AG20443 (cell line): ENCODE measurements at regions not wholly inside any gene's neighbourhood (a gene's known extent, or its start where the extent isn't known, plus 50 kb on each side); places are given as distances from the start of the nearest gene placed in this dataset.
"Not testable (repeated sequence)": the region's sequence is repeated elsewhere in the genome, so short reads cannot be mapped to it uniquely, and the experiment has no call there.

Experiments used
- DNase-seq: peaks from one replicate; pipeline ENCODE4 v3.0.0; 2012; ENCODE audit warnings: low spot score, mixed read lengths

DNA sequence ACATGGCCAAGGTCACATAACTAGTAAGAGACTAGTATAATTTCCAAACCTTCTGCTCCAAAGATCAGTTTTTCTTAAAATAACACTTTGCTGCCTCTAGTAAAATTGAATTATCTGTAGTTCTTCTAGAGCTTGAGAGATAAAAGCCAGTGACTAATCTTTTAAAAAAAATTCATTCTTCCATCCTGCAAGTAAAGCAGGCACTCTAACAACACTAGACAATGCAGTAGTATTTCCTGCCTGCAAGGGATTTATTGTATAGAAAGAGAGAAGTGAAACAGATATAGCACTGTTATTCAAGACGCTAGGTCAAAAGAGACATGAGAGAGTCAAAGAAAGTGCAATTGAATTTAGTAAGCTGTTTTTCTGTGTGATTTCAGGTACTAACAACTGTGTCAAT is 159.5 kb upstream of the TBC1D5 start:
- no peak for DNase-seq

DNA sequence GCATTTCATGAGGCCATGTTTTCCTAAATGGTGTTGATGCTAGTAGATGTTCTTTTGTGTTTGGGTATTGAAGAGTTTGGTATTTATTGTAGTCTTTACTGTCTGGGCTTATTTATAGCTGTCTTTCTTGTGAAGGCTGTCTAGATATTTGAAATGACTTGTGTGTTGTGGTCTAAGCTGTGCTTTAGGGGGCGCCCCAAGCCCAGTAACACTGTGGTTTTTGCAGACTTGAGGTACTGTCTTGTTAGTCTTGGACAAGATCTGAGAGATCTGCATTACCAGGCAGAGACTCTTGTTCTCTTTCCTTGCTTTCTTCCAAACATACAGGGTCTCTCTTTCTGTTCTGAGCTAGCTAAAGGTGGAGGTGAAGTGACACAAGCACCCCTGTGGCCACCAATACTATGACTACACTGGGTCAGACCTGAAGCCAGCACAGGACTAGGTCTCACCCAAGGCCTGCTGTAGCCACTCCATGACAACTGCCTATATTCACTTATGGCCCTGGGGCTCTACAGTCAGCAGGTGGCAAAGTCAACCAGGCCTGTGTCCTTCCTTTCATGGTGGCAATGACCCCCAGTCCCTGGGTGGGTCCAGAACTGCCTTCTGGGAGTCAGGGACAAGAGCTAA is 152.1 kb upstream of the TBC1D5 start:
- DNase-seq = no peak

- peak; percentile 19 for DNase-seq
These were observed 148.9 kb upstream of the TBC1D5 start for GRCh38 chr3:17891139-17891856.

GRCh38 chr3:17885986-17886385 is 143.6 kb upstream of the TBC1D5 start:
- no peak for DNase-seq

DNA sequence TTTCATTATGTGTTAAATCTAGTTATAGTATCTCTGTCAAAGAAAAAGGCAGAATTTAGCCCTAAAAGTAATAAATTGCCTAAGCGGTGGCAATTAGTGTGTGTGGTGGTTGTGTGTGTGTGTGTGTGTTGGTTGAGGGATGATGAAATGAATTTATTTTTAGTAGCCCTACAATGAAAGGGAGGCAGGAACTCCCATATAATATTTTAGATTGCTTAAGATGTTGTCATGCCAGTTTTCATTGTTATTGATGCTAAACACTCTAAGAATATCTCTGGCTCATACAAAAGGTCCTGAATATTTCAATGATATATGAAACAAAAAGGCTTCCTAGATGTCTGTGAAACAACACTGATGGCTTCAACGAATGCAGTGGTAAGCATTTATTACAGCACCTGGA is 140.6 kb upstream of the TBC1D5 start:
- DNase-seq = no peak

- no peak for DNase-seq
These were observed 134.9 kb upstream of the TBC1D5 start for GRCh38 chr3:17877299-17877698.

DNA sequence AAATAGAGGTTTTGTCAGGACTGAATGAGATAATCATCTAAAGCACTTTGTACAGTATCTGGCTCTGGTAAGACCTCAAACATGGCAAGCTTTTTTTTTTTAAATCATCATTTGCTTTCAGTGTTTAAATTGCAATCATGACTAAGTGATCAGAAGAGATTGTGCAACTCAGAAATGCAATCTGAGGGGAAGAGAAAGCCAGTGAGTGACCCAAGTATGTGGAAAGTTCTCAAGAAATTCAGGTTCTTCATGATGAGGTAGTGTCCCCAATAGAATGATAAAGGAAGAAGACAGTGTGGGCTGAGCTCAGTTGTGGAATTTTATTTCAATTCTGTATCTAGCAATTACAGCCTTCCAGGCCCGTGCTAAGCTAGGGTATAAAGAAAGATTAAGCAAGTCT is 132.2 kb upstream of the TBC1D5 start:
- no peak for DNase-seq

DNA sequence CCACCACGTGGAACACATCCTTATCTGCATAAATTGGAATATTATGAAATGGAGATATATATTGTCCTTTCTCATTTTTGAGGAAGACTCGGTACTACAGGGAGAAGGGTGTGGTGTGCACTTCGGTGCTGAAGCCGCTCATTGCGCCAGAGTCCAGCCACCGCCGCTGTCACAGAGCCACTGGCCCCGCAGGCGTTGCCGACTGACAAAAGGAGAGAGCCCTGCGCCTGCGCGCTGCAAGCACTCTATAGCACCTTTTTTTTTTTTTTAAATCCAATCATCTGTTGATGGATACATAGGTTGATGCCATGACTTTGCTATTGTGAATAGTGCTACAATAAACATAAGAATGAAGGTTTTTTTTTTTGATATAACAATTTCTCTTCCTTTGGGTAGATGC is 130.0 kb upstream of the TBC1D5 start:
- DNase-seq = no peak

- DNase-seq = no peak
These were observed 123.2 kb upstream of the TBC1D5 start for GRCh38 chr3:17865631-17866030.

- DNase-seq = no peak
These were observed 119.0 kb upstream of the TBC1D5 start for GRCh38 chr3:17861476-17861875.

GRCh38 chr3:17860840-17861471 is 118.5 kb upstream of the TBC1D5 start:
- not testable (repeated sequence) for DNase-seq

DNA sequence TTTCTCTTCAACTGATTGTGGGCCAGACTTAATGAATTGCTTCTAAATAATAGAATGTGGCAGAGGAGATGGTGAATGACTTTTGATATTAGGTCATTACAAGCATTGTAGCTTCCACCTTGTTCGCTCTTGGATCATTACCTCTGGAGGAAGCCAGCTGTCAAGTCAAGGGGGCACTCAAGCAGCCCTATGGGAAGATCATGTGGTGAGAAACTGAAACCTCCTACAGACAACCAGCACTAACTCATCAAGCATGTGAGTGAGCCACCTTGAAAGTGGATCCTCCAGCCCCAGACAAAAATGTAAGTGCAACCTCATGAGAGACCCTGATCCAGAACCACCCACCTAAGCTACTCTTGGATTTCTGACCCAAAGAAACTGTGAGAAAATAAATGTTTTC is 109.8 kb upstream of the TBC1D5 start:
- DNase-seq = no peak

- DNase-seq = peak; percentile 74
These were observed 108.0 kb upstream of the TBC1D5 start for GRCh38 chr3:17850448-17850847.

- no peak for DNase-seq
These were observed 105.7 kb upstream of the TBC1D5 start for GRCh38 chr3:17848102-17848501.

GRCh38 chr3:17847156-17847555 is 104.7 kb upstream of the TBC1D5 start:
- DNase-seq = no peak

DNA sequence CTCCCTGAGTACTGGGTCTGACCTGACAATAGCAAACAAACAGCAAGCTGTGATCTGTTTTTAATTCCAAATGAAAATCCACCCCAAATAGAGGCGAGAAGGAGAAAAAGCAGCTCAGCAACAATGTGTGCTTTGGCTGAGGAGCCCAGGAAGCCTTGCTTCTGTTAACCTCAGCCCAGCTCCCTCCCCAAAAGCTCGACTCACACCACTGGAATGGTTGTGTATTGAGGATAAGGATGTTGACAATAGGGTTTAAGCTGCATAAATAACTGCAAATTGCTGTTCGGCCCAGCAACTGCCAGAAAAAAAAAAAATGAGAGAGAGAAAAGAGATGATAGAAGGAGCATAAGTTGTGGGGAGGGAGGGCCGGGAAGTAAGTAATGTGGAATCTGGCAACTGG is 104.0 kb upstream of the TBC1D5 start:
- peak; percentile 74 for DNase-seq

GRCh38 chr3:17845026-17845812 is 102.8 kb upstream of the TBC1D5 start:
- DNase-seq = peak; percentile 69

GRCh38 chr3:17844236-17844635 is 101.8 kb upstream of the TBC1D5 start:
- no peak for DNase-seq

DNA sequence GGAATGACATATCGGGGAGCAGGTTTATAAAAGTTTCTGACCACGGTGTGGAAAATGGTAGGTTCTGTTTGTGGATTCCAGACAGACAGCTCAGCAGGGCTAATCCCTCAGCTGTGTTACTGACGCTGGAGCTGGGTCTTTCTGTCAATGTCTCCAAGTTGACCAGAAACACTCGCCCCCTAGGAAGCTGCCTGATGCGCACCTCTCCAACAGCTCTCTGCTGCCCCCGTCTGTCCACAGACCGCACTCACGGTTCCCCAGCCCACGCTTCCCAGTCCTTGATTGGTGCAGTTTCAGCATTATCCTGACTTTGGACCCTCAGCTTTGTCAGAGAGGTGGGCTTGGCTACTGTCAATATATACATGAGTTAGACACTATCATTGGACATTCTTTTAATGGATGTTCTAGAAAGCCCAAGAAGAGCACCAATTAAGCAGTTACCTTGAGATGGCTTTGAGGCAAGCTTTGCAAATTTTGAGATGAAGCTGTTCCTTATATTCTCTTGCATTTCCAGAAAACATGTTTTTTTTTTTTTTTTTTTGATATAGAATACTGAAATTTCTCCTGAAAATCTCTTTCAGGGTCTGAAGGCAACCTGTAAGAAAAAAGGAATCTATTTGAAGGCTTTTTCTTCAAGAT is 98.9 kb upstream of the TBC1D5 start:
- DNase-seq = peak; percentile 79

DNA sequence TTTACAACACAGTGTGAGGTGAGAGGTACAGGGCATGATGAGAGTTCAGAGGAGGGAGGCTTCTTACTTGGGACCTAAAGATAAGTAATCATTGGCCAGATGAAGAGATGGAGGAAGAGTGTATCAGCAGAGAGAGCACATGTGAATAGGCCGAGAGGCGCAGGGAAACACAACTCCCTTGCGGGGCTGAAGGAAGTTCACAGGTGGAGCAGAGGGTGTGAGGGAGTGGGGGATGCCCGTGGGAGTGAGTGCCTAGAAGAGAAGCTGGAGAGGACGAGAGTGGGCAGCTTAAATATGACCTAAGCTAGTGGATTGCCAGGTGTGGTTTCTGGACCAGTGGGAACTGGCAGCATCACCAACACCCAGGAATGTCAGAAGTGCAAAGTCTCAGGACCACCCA is 98.2 kb upstream of the TBC1D5 start:
- no peak for DNase-seq

- DNase-seq = no peak
These were observed 97.7 kb upstream of the TBC1D5 start for GRCh38 chr3:17840126-17840525.

DNA sequence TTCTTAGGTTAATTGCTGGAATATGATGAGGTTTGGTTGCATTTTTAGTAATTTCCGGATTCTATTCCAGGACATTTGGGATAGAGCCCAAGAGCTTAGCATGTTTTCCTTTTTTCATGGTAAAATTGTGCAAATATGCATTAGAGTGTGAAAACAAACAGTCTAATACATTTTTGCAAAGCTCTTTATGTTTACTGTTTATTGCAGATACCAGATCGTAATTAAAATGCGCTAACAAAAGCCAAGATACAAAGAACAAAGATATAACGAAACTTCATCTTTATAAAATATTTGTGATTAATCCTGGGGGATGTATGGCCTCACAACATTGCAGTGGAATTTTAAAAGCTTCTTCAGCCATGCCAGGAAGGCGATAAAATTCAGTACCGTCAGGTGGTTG is 94.5 kb upstream of the TBC1D5 start:
- DNase-seq = no peak
